ENCODE measurements at regions not wholly inside any gene's neighbourhood (a gene's known extent, or its start where the extent isn't known, plus 50 kb on each side); places are given as distances from the start of the nearest gene placed in this dataset.

GRCh38 chr20:58054780-58055373 lies 173.6 kb downstream of the ANKRD60 start:
- H3K27me3 Mint-ChIP-seq (ENCODE audit: low read depth): peaks cover 25% of the 10 kb centered on the region
- H3K9me3 Mint-ChIP-seq (ENCODE audit: low read depth): peaks cover 15% of the 10 kb centered on the region
- H3K4me1 Mint-ChIP-seq (ENCODE audit: low read depth): no peaks in the 10 kb centered on the region
- no peaks in the 10 kb centered on the region for H3K36me3 Mint-ChIP-seq (ENCODE audit: low read depth)
- H3K27ac Mint-ChIP-seq (ENCODE audit: unreplicated experiment): no peak overlapping the region
- H3K4me3 Mint-ChIP-seq (ENCODE audit: unreplicated experiment): no peak overlapping the region
- TF ChIP-seq CTCF (IDR thresholded peaks at IDR 0.05): no peak
- DNase-seq (ENCODE audit: low spot score): peak; percentile 52

DNA sequence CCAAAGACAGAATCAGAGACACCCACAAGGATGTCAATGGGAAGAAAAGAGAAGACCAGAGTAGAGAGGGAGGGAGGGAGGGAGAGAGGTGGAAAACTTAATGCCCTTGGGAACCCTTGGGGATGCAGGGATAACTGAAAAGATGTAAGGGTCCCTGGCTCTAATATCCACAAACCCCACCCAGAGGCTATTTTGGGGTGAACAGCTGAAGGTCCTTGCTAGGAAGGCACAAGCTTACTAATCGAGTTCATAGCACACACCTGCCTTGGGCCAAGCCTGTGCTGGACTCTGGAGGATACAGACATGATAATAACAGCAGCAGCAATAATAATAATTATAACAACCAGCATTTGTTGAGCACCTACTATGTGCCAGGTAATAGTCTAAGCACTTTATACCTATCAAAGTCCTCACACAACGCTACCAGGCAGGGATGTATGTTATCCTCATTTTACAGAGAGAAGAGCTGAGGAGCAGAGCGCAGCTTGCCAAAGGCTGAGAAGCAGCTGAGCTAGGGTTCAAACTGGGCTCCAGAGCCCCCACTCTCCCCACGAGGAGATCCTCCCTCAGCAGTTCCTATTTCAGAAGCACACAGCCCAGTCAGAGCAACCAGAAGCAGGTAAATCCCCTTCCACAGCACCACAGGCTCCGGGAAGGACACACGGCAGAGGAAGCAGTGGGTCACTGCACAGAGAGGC lies 174.2 kb downstream of the ANKRD60 start:
- Mint-ChIP-seq H3K27me3 (ENCODE audit: low read depth) (peaks cover 25% of the 10 kb centered on the region), H3K27ac (ENCODE audit: unreplicated experiment) (no peak overlapping the region), H3K36me3 (ENCODE audit: low read depth) (no peaks in the 10 kb centered on the region), H3K9me3 (ENCODE audit: low read depth) (peaks cover 15% of the 10 kb centered on the region), H3K4me1 (ENCODE audit: low read depth) (no peaks in the 10 kb centered on the region), H3K4me3 (ENCODE audit: unreplicated experiment) (no peak overlapping the region)
- TF ChIP-seq CTCF (IDR thresholded peaks at IDR 0.05): no peak
- no peak for DNase-seq (ENCODE audit: low spot score)

DNA sequence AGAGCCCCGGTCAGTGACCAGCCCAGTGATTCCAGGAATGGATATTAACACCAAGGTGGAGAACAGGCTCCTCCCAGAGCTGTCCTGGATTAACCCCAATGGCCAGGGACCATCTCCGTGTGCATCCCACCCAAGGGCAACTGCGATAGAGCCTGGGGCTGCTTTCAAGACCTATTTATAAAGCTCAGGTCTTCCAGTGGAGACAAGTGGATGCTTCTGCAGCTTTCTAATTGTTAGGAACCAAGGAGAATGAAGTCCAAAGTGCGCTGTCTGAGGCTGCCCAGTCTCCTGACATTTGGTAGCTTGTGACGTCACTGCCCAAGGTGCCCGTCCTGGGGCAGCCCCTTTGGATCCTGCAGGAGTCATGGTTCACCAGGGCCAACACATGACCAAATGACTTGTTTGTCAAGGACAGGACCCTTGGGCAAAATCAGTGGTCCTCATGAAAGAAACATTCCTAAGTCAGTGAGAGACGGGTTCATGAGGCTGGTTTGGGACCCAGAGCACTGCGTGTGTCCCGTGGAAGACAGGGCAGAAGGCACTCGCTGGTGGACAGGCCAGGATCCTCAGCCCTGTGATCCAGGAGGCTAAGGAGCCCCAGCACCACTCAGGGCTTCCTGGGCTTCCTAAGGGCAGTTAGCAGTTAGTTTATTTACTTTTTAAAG lies 174.9 kb downstream of the ANKRD60 start:
- Mint-ChIP-seq H3K4me1 (ENCODE audit: low read depth) (no peaks in the 10 kb centered on the region), H3K36me3 (ENCODE audit: low read depth) (no peaks in the 10 kb centered on the region), H3K27me3 (ENCODE audit: low read depth) (peaks cover 20% of the 10 kb centered on the region), H3K27ac (ENCODE audit: unreplicated experiment) (no peak overlapping the region), H3K9me3 (ENCODE audit: low read depth) (peaks cover 15% of the 10 kb centered on the region), H3K4me3 (ENCODE audit: unreplicated experiment) (no peak overlapping the region)
- no peak for TF ChIP-seq CTCF (IDR thresholded peaks at IDR 0.05)
- DNase-seq (ENCODE audit: low spot score): peak; percentile 49

DNA sequence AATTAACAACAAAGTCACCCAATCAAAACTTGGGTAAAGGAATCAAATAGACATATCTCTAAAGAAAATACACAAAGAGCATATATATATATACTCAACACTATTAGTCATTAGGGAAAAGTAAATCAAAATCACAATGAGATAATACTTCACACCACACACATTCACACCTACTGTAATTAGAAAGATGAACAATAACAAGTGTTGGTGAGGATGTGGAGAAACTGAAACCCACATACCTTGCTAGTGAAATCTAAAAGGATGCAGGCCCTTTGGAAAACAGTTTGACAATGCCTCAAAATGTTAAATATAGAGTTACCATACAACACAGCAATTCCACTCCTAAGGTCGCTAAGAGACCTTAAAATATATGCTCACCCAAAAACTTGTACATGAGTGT lies 177.1 kb downstream of the ANKRD60 start:
- H3K4me1 Mint-ChIP-seq (ENCODE audit: low read depth): peaks cover 4% of the 10 kb centered on the region
- no peaks in the 10 kb centered on the region for H3K36me3 Mint-ChIP-seq (ENCODE audit: low read depth)
- no peak overlapping the region for H3K4me3 Mint-ChIP-seq (ENCODE audit: unreplicated experiment)
- no peak for DNase-seq (ENCODE audit: low spot score)
- H3K9me3 Mint-ChIP-seq (ENCODE audit: low read depth): peaks cover 15% of the 10 kb centered on the region
- no peak for TF ChIP-seq CTCF (IDR thresholded peaks at IDR 0.05)
- H3K27me3 Mint-ChIP-seq (ENCODE audit: low read depth): peaks cover 12% of the 10 kb centered on the region
- H3K27ac Mint-ChIP-seq (ENCODE audit: unreplicated experiment): no peak overlapping the region

DNA sequence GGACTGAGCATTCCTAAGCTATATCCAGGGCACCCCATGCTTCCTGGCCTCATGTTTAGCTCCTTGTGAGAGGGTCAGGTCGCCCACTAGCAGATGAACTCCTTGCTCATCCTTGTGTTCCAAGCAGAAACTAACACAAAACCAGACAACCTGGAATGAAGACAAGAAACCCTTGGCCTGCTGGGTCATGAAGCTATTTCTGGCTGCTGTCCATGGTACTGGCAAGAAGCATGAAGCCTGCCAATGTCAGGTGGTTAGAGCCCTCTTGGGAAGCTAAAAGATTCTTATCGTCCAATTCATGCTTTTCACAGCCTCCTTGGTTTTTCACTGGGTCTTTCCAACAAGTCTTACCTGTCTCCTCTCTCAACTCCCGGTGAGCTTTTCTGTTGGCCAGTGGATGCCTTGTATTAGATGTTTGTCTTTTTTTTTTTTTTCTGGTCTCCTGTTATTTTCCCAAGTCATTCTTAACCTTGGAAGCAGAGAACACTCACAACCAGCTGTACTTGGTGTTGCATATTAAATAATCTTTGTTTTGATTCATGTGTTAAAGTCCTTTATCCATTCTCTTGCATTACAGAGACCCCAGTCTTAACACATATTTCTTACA lies 180.3 kb downstream of the ANKRD60 start:
- TF ChIP-seq CTCF (IDR thresholded peaks at IDR 0.05): no peak
- H3K36me3 Mint-ChIP-seq (ENCODE audit: low read depth): no peaks in the 10 kb centered on the region
- peaks cover 15% of the 10 kb centered on the region for H3K9me3 Mint-ChIP-seq (ENCODE audit: low read depth)
- no peak overlapping the region for H3K4me3 Mint-ChIP-seq (ENCODE audit: unreplicated experiment)
- H3K27me3 Mint-ChIP-seq (ENCODE audit: low read depth): peaks cover 18% of the 10 kb centered on the region
- DNase-seq (ENCODE audit: low spot score): no peak
- H3K27ac Mint-ChIP-seq (ENCODE audit: unreplicated experiment): no peak overlapping the region
- peaks cover 4% of the 10 kb centered on the region for H3K4me1 Mint-ChIP-seq (ENCODE audit: low read depth)

Measured in chondrocyte (in vitro differentiated cells).